H9 (cell line): ENCODE measurements at regions not wholly inside any gene's neighbourhood (a gene's known extent, or its start where the extent isn't known, plus 50 kb on each side); places are given as distances from the start of the nearest gene placed in this dataset.

ENCODE experiments used
- DNase-seq: peaks from one replicate; pipeline ENCODE4 v3.0.0-alpha.2; 2017
- H2AFZ ChIP-seq: one replicate; pipeline ENCODE4 v1.6.1; 2013; ENCODE audit warnings: mild to moderate bottlenecking, low read length, control low read depth, moderate library complexity
- H2AK5ac ChIP-seq: 2 replicates; pipeline ENCODE4 v1.6.1; 2013; ENCODE audit warnings: low read length, control low read depth, mixed read lengths; ENCODE audit not compliant: insufficient read length
- H2BK120ac ChIP-seq: one replicate; pipeline ENCODE4 v1.6.1; 2013; ENCODE audit warnings: low read depth, mild to moderate bottlenecking, low read length, control low read depth, inconsistent platforms; ENCODE audit not compliant: poor library complexity, severe bottlenecking
- H2BK12ac ChIP-seq: 2 replicates; pipeline ENCODE4 v1.6.1; 2013; ENCODE audit warnings: low read length, control low read depth, mixed read lengths, low read depth; ENCODE audit not compliant: insufficient read length
- H2BK15ac ChIP-seq: 2 replicates; pipeline ENCODE4 v1.6.1; 2013; ENCODE audit warnings: low read depth, low read length, control low read depth
- H2BK20ac ChIP-seq: one replicate; pipeline ENCODE4 v1.6.1; 2013; ENCODE audit warnings: low read depth, mild to moderate bottlenecking, low read length, control low read depth, inconsistent platforms; ENCODE audit not compliant: poor library complexity, severe bottlenecking
- H2BK5ac ChIP-seq: 2 replicates; pipeline ENCODE4 v1.6.1; 2013; ENCODE audit warnings: low read length, control low read depth, mixed read lengths; ENCODE audit not compliant: insufficient read length
- H3K14ac ChIP-seq: 2 replicates; pipeline ENCODE4 v1.6.1; 2013; ENCODE audit warnings: low read length, control low read depth; ENCODE audit not compliant: insufficient read depth
- H3K18ac ChIP-seq: 2 replicates; pipeline ENCODE4 v1.6.1; 2013; ENCODE audit warnings: low read depth, mild to moderate bottlenecking, mixed read lengths, low read length, control low read depth; ENCODE audit not compliant: insufficient read length
- H3K23ac ChIP-seq: 2 replicates; pipeline ENCODE4 v1.6.1; 2013; ENCODE audit warnings: low read length, control low read depth, mixed read lengths, low read depth; ENCODE audit not compliant: insufficient read length
- H3K23me2 ChIP-seq: 2 replicates; pipeline ENCODE4 v1.6.1; 2013; ENCODE audit warnings: low read depth, mild to moderate bottlenecking, mixed read lengths, low read length, control low read depth; ENCODE audit not compliant: insufficient read length, poor library complexity, severe bottlenecking
- H3K27ac ChIP-seq: 2 replicates; pipeline ENCODE4 v1.5.1; 2013; ENCODE audit warnings: low read length, control low read depth, mixed read lengths, low read depth; ENCODE audit not compliant: insufficient read length
- H3K27me3 ChIP-seq: 2 replicates; pipeline ENCODE4 v1.6.1; 2013; ENCODE audit warnings: low read length, control low read depth, inconsistent platforms; ENCODE audit not compliant: insufficient read depth
- H3K4ac ChIP-seq: 2 replicates; pipeline ENCODE4 v1.6.1; 2013; ENCODE audit warnings: low read depth, mild to moderate bottlenecking, control low read depth, inconsistent platforms, low read length, moderate library complexity
- H3K4me1 ChIP-seq: 2 replicates; pipeline ENCODE4 v1.6.1; 2013; ENCODE audit warnings: low read length, control low read depth, inconsistent platforms; ENCODE audit not compliant: insufficient read depth
- H3K4me2 ChIP-seq: 2 replicates; pipeline ENCODE4 v1.6.1; 2013; ENCODE audit warnings: low read length, control low read depth, mixed read lengths; ENCODE audit not compliant: insufficient read length, insufficient read depth
- H3K56ac ChIP-seq: 2 replicates; pipeline ENCODE4 v1.6.1; 2013; ENCODE audit warnings: low read depth, mild to moderate bottlenecking, mixed read lengths, low read length, control low read depth; ENCODE audit not compliant: insufficient read length
- H3K79me1 ChIP-seq: 2 replicates; pipeline ENCODE4 v1.6.1; 2013; ENCODE audit warnings: low read depth, mild to moderate bottlenecking, moderate library complexity, low read length, control low read depth, inconsistent platforms; ENCODE audit not compliant: insufficient read depth, poor library complexity, severe bottlenecking
- H3K79me2 ChIP-seq: 2 replicates; pipeline ENCODE4 v1.6.1; 2013; ENCODE audit warnings: low read length, control low read depth, inconsistent platforms; ENCODE audit not compliant: insufficient read depth
- H3K9ac ChIP-seq: 2 replicates; pipeline ENCODE4 v1.6.1; 2013; ENCODE audit warnings: low read length, control low read depth, mixed read lengths; ENCODE audit not compliant: insufficient read length; ENCODE audit errors: extremely low read depth
- H3K9me3 ChIP-seq: one replicate; pipeline ENCODE4 v1.6.1; 2013; ENCODE audit warnings: low read depth, low read length, inconsistent platforms; ENCODE audit not compliant: control insufficient read depth
- H3T11ph ChIP-seq: one replicate; pipeline ENCODE4 v1.6.1; 2013; ENCODE audit warnings: mild to moderate bottlenecking, low read length, control low read depth, inconsistent platforms
- H4K20me1 ChIP-seq: one replicate; pipeline ENCODE4 v1.6.1; 2013; ENCODE audit not compliant: control insufficient read depth, insufficient read length, insufficient read depth
- H4K5ac ChIP-seq: 2 replicates; pipeline ENCODE4 v1.6.1; 2013; ENCODE audit warnings: low read depth, mild to moderate bottlenecking, mixed read lengths, low read length, control low read depth; ENCODE audit not compliant: insufficient read length
- H4K8ac ChIP-seq: replicated peaks from 2 replicates; pipeline ENCODE4 v1.6.1; 2013; ENCODE audit warnings: low read length, control low read depth, mixed read lengths, low read depth; ENCODE audit not compliant: insufficient read length
- H4K91ac ChIP-seq: 2 replicates; pipeline ENCODE4 v1.6.1; 2013; ENCODE audit warnings: low read depth, mild to moderate bottlenecking, moderate library complexity, mixed read lengths, low read length, control low read depth; ENCODE audit not compliant: insufficient read length
- H3K27ac Mint-ChIP-seq, 3 experiments: 2 replicates in 2 of 3; 3 replicates in 1 of 3; pipeline ENCODE4 v1.8.0; 2020 to 2021; ENCODE audit warnings: mixed read lengths in 3 of 3, mild to moderate bottlenecking in 1 of 3, moderate library complexity in 1 of 3
- H3K27me3 Mint-ChIP-seq: 2 replicates; pipeline ENCODE4 v1.8.0; 2021; ENCODE audit warnings: low read depth, mild to moderate bottlenecking, moderate library complexity, mixed read lengths
- H3K36me3 Mint-ChIP-seq, 3 experiments: 2 replicates in 2 of 3; 3 replicates in 1 of 3; pipeline ENCODE4 v1.8.0; 2020 to 2021; ENCODE audit warnings: low read depth in 3 of 3, mixed read lengths in 3 of 3; ENCODE audit not compliant: insufficient read depth in 1 of 3
- H3K4me1 Mint-ChIP-seq, 2 experiments: 2 replicates each; pipeline ENCODE4 v1.8.0; 2020; ENCODE audit warnings: mixed read lengths in 2 of 2
- H3K4me3 Mint-ChIP-seq, 2 experiments: 2 replicates in 1 of 2; 3 replicates in 1 of 2; pipeline ENCODE4 v1.8.0; 2020 to 2021; ENCODE audit warnings: mild to moderate bottlenecking in 2 of 2, mixed read lengths in 2 of 2, moderate library complexity in 1 of 2
- H3K9me3 Mint-ChIP-seq, 2 experiments: 2 replicates in 1 of 2; 3 replicates in 1 of 2; pipeline ENCODE4 v1.8.0; 2020; ENCODE audit warnings: mild to moderate bottlenecking in 2 of 2, mixed read lengths in 2 of 2, moderate library complexity in 1 of 2
- CTCF ChIP-seq: fragments of 200-600 bp; sonication (generic); conservative IDR thresholded peaks from 3 replicates; pipeline ENCODE4 v1.8.0; 2021; ENCODE audit warnings: antibody characterized with exemption, mild to moderate bottlenecking
- WGBS: extraction: QIAGEN DNeasy Blood & Tissue Kit; methylation state at CpG from one replicate; pipeline ENCODE4 v1.1.7; 2013; ENCODE audit warnings: missing lambda C conversion rate, low lambda C conversion rate, mixed read lengths; ENCODE audit not compliant: insufficient read length; ENCODE audit errors: extremely low coverage; 5-methylcytosine and 5-hydroxymethylcytosine counted together

GRCh38 chr1:98299861-98300260 is 361.7 kb upstream of the SNX7 start:
- Mint-ChIP-seq H3K4me1 (0 out of 4 replicates have a peak, but pooled peaks cover 3 to 4% of the 10 kb centered on the region in 2 experiments), H3K36me3 (no peaks in the 10 kb centered on the region), H3K9me3 (no peaks in the 10 kb centered on the region), H3K27ac (no peak overlapping the region), H3K4me3 (no peak overlapping the region), H3K27me3 (no peaks in the 10 kb centered on the region)
- H3K27ac ChIP-seq, result no peak overlapping the region
- H3K4me1 ChIP-seq, result no peaks in the 10 kb centered on the region
- H4K91ac ChIP-seq, result no peak overlapping the region
- H3K79me1 ChIP-seq, result no peaks in the 10 kb centered on the region
- H3K27me3 ChIP-seq, result no peaks in the 10 kb centered on the region
- no peak overlapping the region for H3K14ac ChIP-seq
- no peak overlapping the region for H2AK5ac ChIP-seq
- no peak overlapping the region for H3K56ac ChIP-seq
- H2BK20ac ChIP-seq, result no peak overlapping the region
- no CpG with 5 or more reads among the region's 3 CpGs for WGBS
- H2BK12ac ChIP-seq, result no peak overlapping the region
- H4K5ac ChIP-seq, result no peak overlapping the region
- no peak for DNase-seq
- no peaks in the 10 kb centered on the region for H3K23me2 ChIP-seq
- no peaks in the 10 kb centered on the region for H3K79me2 ChIP-seq
- H2BK5ac ChIP-seq, result no peak overlapping the region
- no peak overlapping the region for H3K9ac ChIP-seq
- no peak overlapping the region for H3K4me2 ChIP-seq
- no peak overlapping the region for H2BK15ac ChIP-seq
- H3K23ac ChIP-seq, result no peak overlapping the region
- TF ChIP-seq CTCF, result no peak
- H3K4ac ChIP-seq, result no peak overlapping the region
- H2AFZ ChIP-seq, result no peak overlapping the region
- H4K20me1 ChIP-seq, result no peaks in the 10 kb centered on the region
- H2BK120ac ChIP-seq, result no peak overlapping the region
- no peak overlapping the region for H4K8ac ChIP-seq
- H3K18ac ChIP-seq, result no peak overlapping the region
- H3K9me3 ChIP-seq, result no peaks in the 10 kb centered on the region
- no peak overlapping the region for H3T11ph ChIP-seq
